ENCODE measurements at regions not wholly inside any gene's neighbourhood (a gene's known extent, or its start where the extent isn't known, plus 50 kb on each side); places are given as distances from the start of the nearest gene placed in this dataset.

GRCh38 chr12:22828066-22828465 lies 203.1 kb downstream of the ETNK1 start:
- H3K4me3 ChIP-seq (ENCODE audit: insufficient read depth, low read depth, low read length) = no peak overlapping the region
- H3K4ac ChIP-seq (ENCODE audit: low read depth, low read length) = no peak overlapping the region

More at GRCh38 chr12:22828066-22828465, 203.1 kb downstream of the ETNK1 start:
- Histone ChIP-seq H4K8ac (ENCODE audit: low read depth in 2 of 2, low read length in 2 of 2) (no peak overlapping the region), H3K4me2 (ENCODE audit: low read depth, low read length) (no peak overlapping the region), H3K56ac (ENCODE audit: extremely low read depth, insufficient read depth, low read length) (no peak overlapping the region), H2BK5ac (ENCODE audit: low read depth, low read length, poor library complexity, severe bottlenecking) (no peak overlapping the region), H2AK9ac (replicated peaks; ENCODE audit: low read depth, low read length, poor library complexity) (no peak overlapping the region), H4K91ac (ENCODE audit: insufficient read depth, low read depth, low read length) (no peak overlapping the region), H3K4me1 (ENCODE audit: control insufficient read depth, insufficient read depth, low read length) (no peaks in the 10 kb centered on the region), H4K20me1 (ENCODE audit: insufficient read depth, low read length) (no peaks in the 10 kb centered on the region), H3K36me3 (ENCODE audit: control insufficient read depth, insufficient read depth, low read length) (no peaks in the 10 kb centered on the region), H3K14ac (replicated peaks; ENCODE audit: low read depth, low read length) (no peak overlapping the region), H2AFZ (replicated peaks; ENCODE audit: low read length, poor library complexity) (no peak overlapping the region), H2AK5ac (ENCODE audit: low read depth, low read length) (no peak overlapping the region), H3K23ac (ENCODE audit: low read depth, low read length) (no peak overlapping the region), H2BK15ac (ENCODE audit: low read depth, low read length) (no peak overlapping the region), H2BK20ac (ENCODE audit: low read depth, low read length) (no peak overlapping the region), H3K9me3 (ENCODE audit: control insufficient read depth, insufficient read depth, low read length) (no peaks in the 10 kb centered on the region), H4K5ac (ENCODE audit: low read depth, low read length) (no peak overlapping the region), H3K79me1 (ENCODE audit: low read depth in 1 of 2, low read length in 2 of 2) (no peaks in the 10 kb centered on the region), H3K9ac (ENCODE audit: low read depth, low read length) (no peak overlapping the region), H3K27me3 (ENCODE audit: control insufficient read depth, insufficient read depth, low read length) (no peaks in the 10 kb centered on the region), H3K18ac (ENCODE audit: low read depth, low read length) (no peak overlapping the region), H3K27ac (ENCODE audit: insufficient read depth, low read length) (no peak overlapping the region), H2BK120ac (ENCODE audit: low read depth, low read length) (no peak overlapping the region), H3K9me1 (ENCODE audit: insufficient read depth, low read length) (no peaks in the 10 kb centered on the region)
- CTCF ChIA-PET = no interaction called here
- TF ChIP-seq MXI1 (IDR thresholded peaks at IDR 0.05; ENCODE audit: borderline replicate concordance, low read depth, low read length) = no peak
- TF ChIP-seq RFX5 (IDR thresholded peaks at IDR 0.05; ENCODE audit: low read depth, low read length) = no peak
- TF ChIP-seq RCOR1 (IDR thresholded peaks at IDR 0.05; ENCODE audit: insufficient replicate concordance, low read length) = no peak
- no peak for TF ChIP-seq CTCF (conservative IDR thresholded peaks at IDR 0.05; ENCODE audit: low read depth, low read length)
- TF ChIP-seq POLR2A (IDR thresholded peaks at IDR 0.05; ENCODE audit: low read depth, low read length) = no peak
- TF ChIP-seq ELK1 (IDR thresholded peaks at IDR 0.05; ENCODE audit: borderline replicate concordance, low read depth, low read length) = no peak
- TF ChIP-seq RAD21 (IDR thresholded peaks at IDR 0.05; ENCODE audit: low read length) = no peak
- no peak for TF ChIP-seq USF2 (IDR thresholded peaks at IDR 0.05; ENCODE audit: low read depth, low read length)
- no peak for TF ChIP-seq NFE2L2 (IDR thresholded peaks at IDR 0.05; ENCODE audit: low read depth, low read length)
- TF ChIP-seq MAFK (IDR thresholded peaks at IDR 0.05; ENCODE audit: low read depth, low read length) = no peak
- POLR2A ChIA-PET (ENCODE audit: unreplicated experiment) = no interaction called here
- WGBS, 2 experiments (ENCODE audit: extremely low coverage in 2 of 2, insufficient read length in 1 of 2) = no CpG with 5 or more reads among the region's 3 CpGs
- DNase-seq (no peak), ATAC-seq (ENCODE audit: low read depth) (no peak)
- BruUV-seq (replicated peaks) = no TSS peak
- dilution Hi-C loops (cut with HindIII; ENCODE audit: low sequenced_read_pairs, unreplicated experiment) = no loop called here
- intact Hi-C loops (cut with micrococcal nuclease) = no loop called here
- in situ Hi-C loops (cut with MboI; ENCODE audit: low sequenced_read_pairs) = no loop called here
